ENCODE measurements at regions not wholly inside any gene's neighbourhood (a gene's known extent, or its start where the extent isn't known, plus 50 kb on each side); places are given as distances from the start of the nearest gene placed in this dataset.

- TF ChIP-seq ZHX2 (IDR thresholded peaks at IDR 0.05; ENCODE audit: low read depth) = no peak
- TF ChIP-seq ZHX2 (CRISPR knock-in tag; IDR thresholded peaks at IDR 0.05; ENCODE audit: borderline replicate concordance) = no peak
- no peak for TF ChIP-seq CREBL2 (CRISPR knock-in tag; IDR thresholded peaks at IDR 0.05; ENCODE audit: borderline replicate concordance)
- no peak for TF ChIP-seq EZH2 (conservative IDR thresholded peaks at IDR 0.05; ENCODE audit: low read depth, low read length)
- TF ChIP-seq SMC3 (IDR thresholded peaks at IDR 0.05; ENCODE audit: low read length) = no peak
- TF ChIP-seq NFKB2 (CRISPR knock-in tag; IDR thresholded peaks at IDR 0.05; ENCODE audit: borderline replicate concordance) = no peak
- TF ChIP-seq CBX2 (IDR thresholded peaks at IDR 0.05; ENCODE audit: low read depth, low read length) = no peak
- TF ChIP-seq CBX2 (CRISPR knock-in tag; IDR thresholded peaks at IDR 0.05; ENCODE audit: low read depth) = no peak
- TF ChIP-seq HMGA1 (CRISPR knock-in tag; conservative IDR thresholded peaks at IDR 0.05) = no peak
- no peak for TF ChIP-seq NFYC (CRISPR knock-in tag; IDR thresholded peaks at IDR 0.05)
- no peak for TF ChIP-seq ZNF816 (CRISPR knock-in tag; IDR thresholded peaks at IDR 0.05; ENCODE audit: borderline replicate concordance)
- no peak for TF ChIP-seq ZNF256 (CRISPR knock-in tag; conservative IDR thresholded peaks at IDR 0.05)
- TF ChIP-seq ZIK1 (CRISPR knock-in tag; IDR thresholded peaks at IDR 0.05; ENCODE audit: borderline replicate concordance, low read depth) = no peak
- TF ChIP-seq ELF4 (CRISPR knock-in tag; IDR thresholded peaks at IDR 0.05; ENCODE audit: borderline replicate concordance) = no peak
- no peak for TF ChIP-seq PREB (CRISPR knock-in tag; IDR thresholded peaks at IDR 0.05)
- no peak for TF ChIP-seq ZFP36L1 (CRISPR knock-in tag; IDR thresholded peaks at IDR 0.05)
- no peak for TF ChIP-seq SP140L (CRISPR knock-in tag; IDR thresholded peaks at IDR 0.05; ENCODE audit: borderline replicate concordance)
- TF ChIP-seq CREB3 (CRISPR knock-in tag; IDR thresholded peaks at IDR 0.05) = no peak
- TF ChIP-seq ZBTB25 (CRISPR knock-in tag; IDR thresholded peaks at IDR 0.05) = no peak
- no peak for TF ChIP-seq ZNF30 (CRISPR knock-in tag; IDR thresholded peaks at IDR 0.05)
- no peak for TF ChIP-seq KLF15 (CRISPR knock-in tag; IDR thresholded peaks at IDR 0.05; ENCODE audit: borderline replicate concordance)
- TF ChIP-seq ZNF207 (IDR thresholded peaks at IDR 0.05; ENCODE audit: borderline replicate concordance) = no peak
Measured at GRCh38 chr1:182293119-182293589, 98.4 kb downstream of the GLUL start (continued).
